Choroid plexus epithelial cell (primary cell): ENCODE measurements at regions not wholly inside any gene's neighbourhood (a gene's known extent, or its start where the extent isn't known, plus 50 kb on each side); places are given as distances from the start of the nearest gene placed in this dataset.
"Not testable (repeated sequence)": the region's sequence is repeated elsewhere in the genome, so short reads cannot be mapped to it uniquely, and the experiment has no call there.

ENCODE experiments used
- DNase-seq: peaks from one replicate; pipeline ENCODE4 v3.0.0-alpha.2; 2010; ENCODE audit warnings: low read depth
- H3K4me3 ChIP-seq: 2 replicates; pipeline ENCODE4 v1.5.1; 2011; ENCODE audit warnings: low read depth, mild to moderate bottlenecking, control low read depth, low read length, moderate library complexity
- TF ChIP-seq, protein P1 (sequence below): conservative IDR thresholded peaks from 2 replicates; pipeline ENCODE4 v1.5.1; 2011; ENCODE audit warnings: low read depth, mild to moderate bottlenecking, control low read depth, inconsistent platforms, low read length, moderate library complexity

DNA sequence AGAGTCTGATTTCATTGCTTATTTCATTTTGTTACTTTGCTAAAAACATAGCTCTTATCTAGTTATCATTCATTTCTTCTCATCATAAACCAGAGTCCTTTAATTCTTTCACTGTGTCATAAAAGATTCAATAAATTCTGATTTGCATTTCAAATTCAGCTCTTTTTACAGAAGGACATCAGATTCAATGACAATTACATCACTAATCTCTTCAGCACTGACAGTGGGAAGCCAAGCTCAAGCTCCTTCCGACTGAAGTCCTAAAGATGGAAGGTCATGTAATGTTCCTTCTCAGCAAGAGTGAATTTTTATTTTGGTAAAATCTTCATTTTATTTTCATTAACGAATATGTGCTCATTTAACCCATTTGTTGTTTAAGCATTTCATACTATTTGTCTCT is 530.7 kb upstream of the ADGRL2 start:
- TF ChIP-seq, protein P1, sequence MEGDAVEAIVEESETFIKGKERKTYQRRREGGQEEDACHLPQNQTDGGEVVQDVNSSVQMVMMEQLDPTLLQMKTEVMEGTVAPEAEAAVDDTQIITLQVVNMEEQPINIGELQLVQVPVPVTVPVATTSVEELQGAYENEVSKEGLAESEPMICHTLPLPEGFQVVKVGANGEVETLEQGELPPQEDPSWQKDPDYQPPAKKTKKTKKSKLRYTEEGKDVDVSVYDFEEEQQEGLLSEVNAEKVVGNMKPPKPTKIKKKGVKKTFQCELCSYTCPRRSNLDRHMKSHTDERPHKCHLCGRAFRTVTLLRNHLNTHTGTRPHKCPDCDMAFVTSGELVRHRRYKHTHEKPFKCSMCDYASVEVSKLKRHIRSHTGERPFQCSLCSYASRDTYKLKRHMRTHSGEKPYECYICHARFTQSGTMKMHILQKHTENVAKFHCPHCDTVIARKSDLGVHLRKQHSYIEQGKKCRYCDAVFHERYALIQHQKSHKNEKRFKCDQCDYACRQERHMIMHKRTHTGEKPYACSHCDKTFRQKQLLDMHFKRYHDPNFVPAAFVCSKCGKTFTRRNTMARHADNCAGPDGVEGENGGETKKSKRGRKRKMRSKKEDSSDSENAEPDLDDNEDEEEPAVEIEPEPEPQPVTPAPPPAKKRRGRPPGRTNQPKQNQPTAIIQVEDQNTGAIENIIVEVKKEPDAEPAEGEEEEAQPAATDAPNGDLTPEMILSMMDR = no peak
- H3K4me3 ChIP-seq = no peak overlapping the region
- no peak for DNase-seq

DNA sequence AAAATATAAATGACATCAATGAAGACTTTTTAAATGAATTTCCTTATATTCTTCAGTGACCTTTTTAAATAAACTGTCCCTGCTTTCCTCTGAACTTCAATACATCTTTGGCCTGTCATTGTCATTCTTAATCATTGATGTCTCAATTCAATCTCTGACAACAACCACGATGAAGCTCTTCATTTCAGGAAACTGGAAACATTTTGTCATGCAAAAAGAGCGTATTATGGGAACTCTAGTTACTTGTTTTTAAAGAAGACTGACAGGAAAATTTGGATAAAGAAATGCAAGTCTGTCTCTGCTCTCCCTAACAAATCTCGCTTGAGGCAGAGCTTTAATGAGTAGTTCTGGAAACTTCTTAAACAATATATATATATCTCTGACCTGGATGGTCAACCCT is 535.8 kb upstream of the ADGRL2 start:
- H3K4me3 ChIP-seq = no peak overlapping the region
- TF ChIP-seq, protein P1 = no peak
- no peak for DNase-seq

DNA sequence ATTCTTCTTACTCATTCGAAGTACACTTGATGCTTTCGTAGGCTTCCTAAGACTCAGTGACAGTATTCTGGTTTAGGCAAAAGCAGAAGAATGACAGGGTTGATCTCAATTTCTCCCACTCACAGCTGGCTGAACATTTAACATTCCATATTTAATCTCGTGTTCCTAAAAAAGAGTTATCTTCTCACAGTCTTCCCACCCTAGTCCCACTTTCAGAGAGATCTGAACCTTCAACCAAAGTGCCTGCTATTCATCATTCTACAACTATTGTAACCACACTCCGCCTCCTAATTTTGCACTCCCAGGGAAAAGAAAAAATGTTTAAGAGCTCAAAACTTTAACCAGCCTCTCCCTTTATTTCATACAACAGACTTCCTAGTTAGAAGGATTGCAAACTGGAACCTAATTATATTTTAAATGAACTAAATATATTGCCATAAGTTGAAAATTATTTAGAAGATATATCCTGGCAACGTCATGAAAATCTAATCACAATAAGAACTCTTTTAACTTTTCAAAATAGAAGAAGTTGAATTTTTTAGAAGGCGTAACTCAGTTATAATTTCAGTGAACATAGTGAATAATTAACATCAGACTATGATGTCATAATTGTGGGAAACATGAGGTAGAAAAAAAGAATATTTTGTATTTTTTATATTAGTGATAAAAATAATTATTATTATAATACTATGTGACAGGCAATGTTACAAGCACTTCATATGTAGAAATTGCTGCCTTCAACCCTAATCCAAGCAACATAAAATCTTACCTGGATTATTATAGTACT is 540.9 kb upstream of the ADGRL2 start:
- DNase-seq = no peak
- H3K4me3 ChIP-seq = no peak overlapping the region
- TF ChIP-seq, protein P1 = no peak

- TF ChIP-seq, protein P1 = peak; percentile 31
- peak; percentile 8 for DNase-seq
- no peak overlapping the region for H3K4me3 ChIP-seq
Observed at GRCh38 chr1:81254560-81254959, 546.2 kb upstream of the ADGRL2 start.

GRCh38 chr1:81254068-81254467 is 546.7 kb upstream of the ADGRL2 start:
- no peak for DNase-seq
- TF ChIP-seq, protein P1 = no peak
- no peak overlapping the region for H3K4me3 ChIP-seq

GRCh38 chr1:81252471-81253151 is 548.1 kb upstream of the ADGRL2 start:
- no peak for DNase-seq
- no peak overlapping the region for H3K4me3 ChIP-seq
- TF ChIP-seq, protein P1 = no peak

GRCh38 chr1:81250825-81251224 is 549.9 kb upstream of the ADGRL2 start:
- DNase-seq = not testable (repeated sequence)

DNA sequence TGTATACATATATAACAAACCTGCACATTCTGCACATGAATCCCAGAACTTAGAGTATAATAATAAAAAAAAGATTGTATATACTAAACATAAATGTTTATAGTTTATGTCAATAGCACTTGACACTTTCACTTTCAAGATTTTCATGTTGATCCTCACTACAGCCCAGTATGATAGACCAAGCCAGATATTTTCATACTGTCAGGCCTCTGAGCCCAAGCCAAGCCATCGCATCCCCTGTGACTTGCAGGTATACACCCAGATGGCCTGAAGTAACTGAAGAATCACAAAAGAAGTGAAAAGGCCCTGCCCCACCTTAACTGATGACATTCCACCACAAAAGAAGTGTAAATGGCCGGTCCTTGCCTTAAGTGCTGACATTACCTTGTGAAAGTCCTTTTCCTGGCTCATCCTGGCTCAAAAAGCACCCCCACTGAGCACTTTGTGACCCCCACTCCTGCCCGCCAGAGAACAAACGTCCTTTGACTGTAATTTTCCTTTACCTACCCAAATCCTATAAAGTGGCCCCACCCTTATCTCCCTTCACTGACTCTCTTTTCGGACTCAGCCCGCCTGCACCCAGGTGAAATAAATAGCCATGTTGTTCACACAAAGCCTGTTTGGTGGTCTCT is 555.5 kb upstream of the ADGRL2 start:
- H3K4me3 ChIP-seq, DNase-seq: not testable (repeated sequence)

More at GRCh38 chr1:81250825-81251224, 549.9 kb upstream of the ADGRL2 start:
- H3K4me3 ChIP-seq = not testable (repeated sequence)

DNA sequence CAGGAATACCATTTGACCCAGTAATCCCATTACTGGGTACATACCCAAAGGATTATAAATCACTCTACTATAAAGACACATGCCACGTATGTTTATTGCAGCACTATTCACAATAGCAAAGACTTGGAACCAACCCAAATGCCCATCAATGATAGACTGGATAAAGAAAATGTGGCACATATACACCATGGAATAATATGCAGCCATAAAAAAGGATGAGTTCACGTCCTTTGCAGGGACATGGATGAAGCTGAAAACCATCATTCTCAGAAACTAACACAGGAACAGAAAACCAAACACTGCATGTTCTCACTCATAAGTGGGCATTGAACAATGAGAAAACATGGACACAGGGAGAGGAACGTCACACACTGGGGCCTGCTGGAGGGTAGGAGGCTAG is 556.1 kb upstream of the ADGRL2 start:
- not testable (repeated sequence) for H3K4me3 ChIP-seq, DNase-seq
